ENCODE measurements at regions not wholly inside any gene's neighbourhood (a gene's known extent, or its start where the extent isn't known, plus 50 kb on each side); places are given as distances from the start of the nearest gene placed in this dataset.

GRCh38 chr2:48145845-48146452 lies 168.5 kb upstream of the FOXN2 start:
- DNase-seq = peak; percentile 98

GRCh38 chr2:48146552-48146951 lies 167.9 kb upstream of the FOXN2 start:
- peak; percentile 73 for DNase-seq

- peak; percentile 61 for DNase-seq
Measured at GRCh38 chr2:48147719-48148118, 166.8 kb upstream of the FOXN2 start.

GRCh38 chr2:48148841-48149430 lies 165.5 kb upstream of the FOXN2 start:
- peak; percentile 91 for DNase-seq

- no peak for DNase-seq
Measured at GRCh38 chr2:48157150-48157549, 157.3 kb upstream of the FOXN2 start.

GRCh38 chr2:48161628-48162027 lies 152.9 kb upstream of the FOXN2 start:
- DNase-seq = peak; percentile 84

- DNase-seq = peak; percentile 78
Measured at GRCh38 chr2:48162742-48163141, 151.7 kb upstream of the FOXN2 start.

- DNase-seq = peak; percentile 90
Measured at GRCh38 chr2:48165070-48165753, 149.3 kb upstream of the FOXN2 start.

GRCh38 chr2:48169141-48169592 lies 145.3 kb upstream of the FOXN2 start:
- DNase-seq = peak; percentile 53

GRCh38 chr2:48170281-48170680 lies 144.2 kb upstream of the FOXN2 start:
- no peak for DNase-seq

- DNase-seq = no peak
Measured at GRCh38 chr2:48173141-48173540, 141.3 kb upstream of the FOXN2 start.

GRCh38 chr2:48174503-48174902 lies 140.0 kb upstream of the FOXN2 start:
- peak; percentile 57 for DNase-seq

- DNase-seq = no peak
Measured at GRCh38 chr2:48175254-48175653, 139.2 kb upstream of the FOXN2 start.

GRCh38 chr2:48175656-48176055 lies 138.8 kb upstream of the FOXN2 start:
- DNase-seq = no peak

GRCh38 chr2:48176876-48177275 lies 137.6 kb upstream of the FOXN2 start:
- DNase-seq = no peak

GRCh38 chr2:48178611-48179010 lies 135.9 kb upstream of the FOXN2 start:
- DNase-seq = no peak

GRCh38 chr2:48180557-48180956 lies 133.9 kb upstream of the FOXN2 start:
- no peak for DNase-seq

- DNase-seq = no peak
Measured at GRCh38 chr2:48183276-48183675, 131.2 kb upstream of the FOXN2 start.

- no peak for DNase-seq
Measured at GRCh38 chr2:48183991-48184390, 130.5 kb upstream of the FOXN2 start.

- no peak for DNase-seq
Measured at GRCh38 chr2:48187503-48187902, 127.0 kb upstream of the FOXN2 start.

GRCh38 chr2:48189552-48190228 lies 124.8 kb upstream of the FOXN2 start:
- peak; percentile 91 for DNase-seq

- DNase-seq = peak; percentile 56
Measured at GRCh38 chr2:48190230-48190629, 124.3 kb upstream of the FOXN2 start.

- DNase-seq = no peak
Measured at GRCh38 chr2:48194641-48195040, 119.8 kb upstream of the FOXN2 start.

- DNase-seq = peak; percentile 23
Measured at GRCh38 chr2:48195169-48195568, 119.3 kb upstream of the FOXN2 start.
